SK-N-SH treated with all-trans-retinoic acid at 6 μM for 48 hours (cell line): ENCODE measurements at regions not wholly inside any gene's neighbourhood (a gene's known extent, or its start where the extent isn't known, plus 50 kb on each side); places are given as distances from the start of the nearest gene placed in this dataset.

ENCODE experiments used
- ARNTL ChIP-seq: fragments of 450-650 bp; formaldehyde crosslinking; IDR thresholded peaks from 2 replicates; pipeline ENCODE4 v1.5.0; 2020; ENCODE audit warnings: low read depth, mild to moderate bottlenecking, moderate library complexity, borderline replicate concordance
- CREB5 ChIP-seq: fragments of 250-450 bp; sonication (Bioruptor Pico); IDR thresholded peaks from 2 replicates; pipeline ENCODE4 v1.5.1; 2020; ENCODE audit warnings: low read depth, mild to moderate bottlenecking, moderate library complexity
- CSDC2 ChIP-seq: fragments of 250-450 bp; sonication (Bioruptor Pico); IDR thresholded peaks from 2 replicates; pipeline ENCODE4 v1.5.0; 2020; ENCODE audit warnings: mild to moderate bottlenecking, moderate library complexity
- GLIS3 ChIP-seq: fragments of 250-450 bp; sonication (Bioruptor Pico); IDR thresholded peaks from 2 replicates; pipeline ENCODE4 v1.5.0; 2020; ENCODE audit warnings: mild to moderate bottlenecking, moderate library complexity
- PATZ1 ChIP-seq: fragments of 250-450 bp; sonication (Bioruptor Pico); IDR thresholded peaks from 2 replicates; pipeline ENCODE4 v1.8.0; 2020; ENCODE audit warnings: mild to moderate bottlenecking, moderate library complexity, borderline replicate concordance
- PPARA ChIP-seq: fragments of 250-450 bp; sonication (Bioruptor Pico); IDR thresholded peaks from 2 replicates; pipeline ENCODE4 v1.5.0; 2020; ENCODE audit warnings: mild to moderate bottlenecking, borderline replicate concordance
- RARB ChIP-seq: fragments of 250-450 bp; sonication (Bioruptor Pico); IDR thresholded peaks from 2 replicates; pipeline ENCODE4 v1.8.0; 2021; ENCODE audit warnings: mild to moderate bottlenecking, moderate library complexity
- TCF4 ChIP-seq: fragments of 250-450 bp; sonication (Bioruptor Pico); IDR thresholded peaks from 2 replicates; pipeline ENCODE4 v1.8.0; 2021; ENCODE audit warnings: mild to moderate bottlenecking, moderate library complexity, borderline replicate concordance
- ZFP3 ChIP-seq: fragments of 250-450 bp; sonication (Bioruptor Pico); IDR thresholded peaks from 2 replicates; pipeline ENCODE4 v1.5.0; 2020; ENCODE audit warnings: mild to moderate bottlenecking, moderate library complexity
- ZFP30 ChIP-seq: fragments of 450-650 bp; formaldehyde crosslinking; IDR thresholded peaks from 2 replicates; pipeline ENCODE4 v1.5.0; 2022; ENCODE audit warnings: mild to moderate bottlenecking, moderate library complexity

GRCh38 chr10:93199191-93199751 is 125.6 kb downstream of the CYP26A1 start:
- no peak for TF ChIP-seq PPARA
- TF ChIP-seq CREB5 (CRISPR knock-in tag): no peak
- no peak for TF ChIP-seq PATZ1 (CRISPR knock-in tag)
- TF ChIP-seq ZFP30 (CRISPR knock-in tag): no peak
- TF ChIP-seq ZFP3 (CRISPR knock-in tag): no peak
- no peak for TF ChIP-seq GLIS3 (CRISPR knock-in tag)
- no peak for TF ChIP-seq TCF4 (CRISPR knock-in tag)
- no peak for TF ChIP-seq RARB (CRISPR knock-in tag)
- no peak for TF ChIP-seq ARNTL (CRISPR knock-in tag)
- TF ChIP-seq CSDC2: no peak
